ENCODE measurements at regions not wholly inside any gene's neighbourhood (a gene's known extent, or its start where the extent isn't known, plus 50 kb on each side); places are given as distances from the start of the nearest gene placed in this dataset.

DNA sequence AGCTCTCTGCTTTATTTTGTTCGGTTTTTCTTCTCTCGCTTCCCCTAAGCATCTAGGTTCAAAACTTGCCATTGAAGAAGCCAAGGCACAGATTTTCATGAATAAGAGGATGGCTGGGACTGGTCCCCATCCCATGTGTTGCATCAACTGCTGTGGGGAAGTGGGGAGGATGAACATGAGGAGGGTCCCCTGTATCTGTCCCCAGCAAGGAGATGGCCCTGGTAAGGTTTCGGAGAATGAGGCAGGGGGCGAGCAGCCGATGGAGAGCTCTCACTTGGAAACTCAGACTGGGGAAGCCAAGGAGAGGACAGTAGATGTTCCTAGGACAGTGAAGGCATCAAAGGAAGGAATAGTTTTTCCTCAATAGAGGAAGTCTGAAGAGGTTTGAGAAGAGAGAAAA lies 142.0 kb upstream of the ATP2B2 start:
- no peaks in the 10 kb centered on the region for H3K27me3 ChIP-seq (ENCODE audit: control insufficient read depth in 2 of 2, insufficient read depth in 2 of 2, low read length in 2 of 2)
- FAIRE-seq: no peak
- H3K4me1 ChIP-seq (ENCODE audit: control insufficient read depth, extremely low read depth, insufficient read depth, low read length): no peaks in the 10 kb centered on the region

More for the DNA sequence above, 142.0 kb upstream of the ATP2B2 start:
- intact Hi-C loops (cut with micrococcal nuclease) (no loop called here), dilution Hi-C loops (cut with MboI; ENCODE audit: extremely low pct_ligation_motif_present, low sequenced_read_pairs) (no loop called here)
- Histone ChIP-seq H3K9ac (replicated peaks; ENCODE audit: extremely low read depth, insufficient read depth, low read length) (no peak overlapping the region), H2AFZ (ENCODE audit: low read depth, low read length) (no peak overlapping the region), H3K36me3 (ENCODE audit: control insufficient read depth in 2 of 2, extremely low read depth in 1 of 2, insufficient read depth in 2 of 2, low read length in 2 of 2) (no peaks in the 10 kb centered on the region), H3K9me3 (replicated peaks; ENCODE audit: control insufficient read depth, insufficient read depth, low read length) (no peaks in the 10 kb centered on the region), H4K20me1 (replicated peaks; ENCODE audit: control insufficient read depth, extremely low read depth, insufficient read depth, low read length) (no peaks in the 10 kb centered on the region), H3K79me2 (ENCODE audit: control insufficient read depth, insufficient read depth, low read length) (no peaks in the 10 kb centered on the region), H3K9me1 (replicated peaks; ENCODE audit: control insufficient read depth, extremely low read depth, insufficient read depth, low read length) (no peaks in the 10 kb centered on the region), H3K27ac (ENCODE audit: insufficient read depth, low read depth, low read length) (no peak overlapping the region), H3K4me3 (replicated peaks in 1 of 3; ENCODE audit: insufficient read depth in 1 of 3, low read depth in 1 of 3, low read length in 3 of 3) (no peak overlapping the region), H3K4me2 (ENCODE audit: insufficient read depth, low read length) (no peak overlapping the region)
- BruUV-seq (replicated peaks): no TSS peak
- CTCF ChIA-PET: no interaction called here
- TF ChIP-seq POLR2AphosphoS5 (IDR thresholded peaks at IDR 0.05; ENCODE audit: insufficient read depth, low read depth, low read length): no peak
- TF ChIP-seq, protein P1, sequence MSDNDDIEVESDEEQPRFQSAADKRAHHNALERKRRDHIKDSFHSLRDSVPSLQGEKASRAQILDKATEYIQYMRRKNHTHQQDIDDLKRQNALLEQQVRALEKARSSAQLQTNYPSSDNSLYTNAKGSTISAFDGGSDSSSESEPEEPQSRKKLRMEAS (IDR thresholded peaks at IDR 0.05; ENCODE audit: insufficient read depth, insufficient read length): no peak
- no peak for TF ChIP-seq EZH2 (IDR thresholded peaks at IDR 0.05; ENCODE audit: borderline replicate concordance, low read depth, low read length, severe bottlenecking)
- no peak for TF ChIP-seq FOS (IDR thresholded peaks at IDR 0.05; ENCODE audit: borderline replicate concordance, insufficient read depth, low read length)
- TF ChIP-seq MYC (IDR thresholded peaks at IDR 0.05; ENCODE audit: low read depth, low read length): no peak
- TF ChIP-seq, protein P2, sequence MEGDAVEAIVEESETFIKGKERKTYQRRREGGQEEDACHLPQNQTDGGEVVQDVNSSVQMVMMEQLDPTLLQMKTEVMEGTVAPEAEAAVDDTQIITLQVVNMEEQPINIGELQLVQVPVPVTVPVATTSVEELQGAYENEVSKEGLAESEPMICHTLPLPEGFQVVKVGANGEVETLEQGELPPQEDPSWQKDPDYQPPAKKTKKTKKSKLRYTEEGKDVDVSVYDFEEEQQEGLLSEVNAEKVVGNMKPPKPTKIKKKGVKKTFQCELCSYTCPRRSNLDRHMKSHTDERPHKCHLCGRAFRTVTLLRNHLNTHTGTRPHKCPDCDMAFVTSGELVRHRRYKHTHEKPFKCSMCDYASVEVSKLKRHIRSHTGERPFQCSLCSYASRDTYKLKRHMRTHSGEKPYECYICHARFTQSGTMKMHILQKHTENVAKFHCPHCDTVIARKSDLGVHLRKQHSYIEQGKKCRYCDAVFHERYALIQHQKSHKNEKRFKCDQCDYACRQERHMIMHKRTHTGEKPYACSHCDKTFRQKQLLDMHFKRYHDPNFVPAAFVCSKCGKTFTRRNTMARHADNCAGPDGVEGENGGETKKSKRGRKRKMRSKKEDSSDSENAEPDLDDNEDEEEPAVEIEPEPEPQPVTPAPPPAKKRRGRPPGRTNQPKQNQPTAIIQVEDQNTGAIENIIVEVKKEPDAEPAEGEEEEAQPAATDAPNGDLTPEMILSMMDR (IDR thresholded peaks at IDR 0.05; ENCODE audit: extremely low read depth in 1 of 2, insufficient read depth in 1 of 2, low read depth in 1 of 2, low read length in 2 of 2): no peak
- TF ChIP-seq POLR2A (IDR thresholded peaks at IDR 0.05; ENCODE audit: low read depth, low read length): no peak
- no peak for TF ChIP-seq JUN (IDR thresholded peaks at IDR 0.05; ENCODE audit: borderline replicate concordance, insufficient read depth, insufficient read length, low read depth)
- no peak for TF ChIP-seq GATA2 (IDR thresholded peaks at IDR 0.05; ENCODE audit: insufficient read depth, insufficient read length, low read depth, low read length)
- POLR2A ChIA-PET: no interaction called here
- DNase-seq (ENCODE audit: low read depth, low spot score): no peak
